ENCODE measurements at regions not wholly inside any gene's neighbourhood (a gene's known extent, or its start where the extent isn't known, plus 50 kb on each side); places are given as distances from the start of the nearest gene placed in this dataset.
"Not testable (repeated sequence)": the region's sequence is repeated elsewhere in the genome, so short reads cannot be mapped to it uniquely, and the experiment has no call there.

DNA sequence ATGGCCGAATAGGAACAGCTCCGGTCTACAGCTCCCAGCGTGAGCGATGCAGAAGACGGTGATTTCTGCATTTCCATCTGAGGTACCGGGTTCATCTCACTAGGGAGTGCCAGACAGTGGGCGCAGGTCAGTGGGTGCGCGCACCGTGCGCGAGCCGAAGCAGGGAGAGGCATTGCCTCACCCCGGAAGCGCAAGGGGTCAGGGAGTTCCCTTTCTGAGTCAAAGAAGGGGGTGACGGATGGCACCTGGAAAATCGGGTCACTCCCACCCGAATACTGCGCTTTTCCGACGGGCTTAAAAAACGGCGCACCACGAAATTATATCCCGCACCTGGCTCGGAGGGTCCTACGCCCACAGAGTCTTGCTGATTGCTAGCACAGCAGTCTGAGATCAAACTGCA, 572.8 kb upstream of the AGA start:
- TF ChIP-seq, protein P1, sequence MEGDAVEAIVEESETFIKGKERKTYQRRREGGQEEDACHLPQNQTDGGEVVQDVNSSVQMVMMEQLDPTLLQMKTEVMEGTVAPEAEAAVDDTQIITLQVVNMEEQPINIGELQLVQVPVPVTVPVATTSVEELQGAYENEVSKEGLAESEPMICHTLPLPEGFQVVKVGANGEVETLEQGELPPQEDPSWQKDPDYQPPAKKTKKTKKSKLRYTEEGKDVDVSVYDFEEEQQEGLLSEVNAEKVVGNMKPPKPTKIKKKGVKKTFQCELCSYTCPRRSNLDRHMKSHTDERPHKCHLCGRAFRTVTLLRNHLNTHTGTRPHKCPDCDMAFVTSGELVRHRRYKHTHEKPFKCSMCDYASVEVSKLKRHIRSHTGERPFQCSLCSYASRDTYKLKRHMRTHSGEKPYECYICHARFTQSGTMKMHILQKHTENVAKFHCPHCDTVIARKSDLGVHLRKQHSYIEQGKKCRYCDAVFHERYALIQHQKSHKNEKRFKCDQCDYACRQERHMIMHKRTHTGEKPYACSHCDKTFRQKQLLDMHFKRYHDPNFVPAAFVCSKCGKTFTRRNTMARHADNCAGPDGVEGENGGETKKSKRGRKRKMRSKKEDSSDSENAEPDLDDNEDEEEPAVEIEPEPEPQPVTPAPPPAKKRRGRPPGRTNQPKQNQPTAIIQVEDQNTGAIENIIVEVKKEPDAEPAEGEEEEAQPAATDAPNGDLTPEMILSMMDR (IDR thresholded peaks at IDR 0.05) = not testable (repeated sequence)
- TF ChIP-seq POLR2A, EP300, POLR2AphosphoS5 (IDR thresholded peaks at IDR 0.05): not testable (repeated sequence)
